ENCODE measurements at regions not wholly inside any gene's neighbourhood (a gene's known extent, or its start where the extent isn't known, plus 50 kb on each side); places are given as distances from the start of the nearest gene placed in this dataset.

- TF ChIP-seq MEF2A (IDR thresholded peaks at IDR 0.05; ENCODE audit: borderline replicate concordance, low read depth) (no peak), IRF3 (IDR thresholded peaks at IDR 0.05; ENCODE audit: low read depth, low read length) (no peak), MXI1 (IDR thresholded peaks at IDR 0.05; ENCODE audit: low read depth, low read length) (no peak)
- CTCF ChIA-PET, result interaction anchor here (1.3 to 2.1 kb wide), 2 partner anchors 43 to 210 kb away, joined by 3 to 6 read pairs; no protein-coding TSS in a partner anchor
- POLR2A ChIA-PET, result no interaction called here
- Histone ChIP-seq H3F3A (replicated peaks; ENCODE audit: insufficient read depth) (no peaks in the 10 kb centered on the region), H3K4me1 (ENCODE audit: control insufficient read depth in 1 of 2, insufficient read depth in 2 of 2, low read depth in 1 of 2, low read length in 1 of 2) (no peaks in the 10 kb centered on the region), H3K4me2 (no peak overlapping the region), H3K36me3 (replicated peaks in 1 of 2; ENCODE audit: control insufficient read depth in 1 of 2, insufficient read depth in 2 of 2, low read length in 1 of 2) (no peaks in the 10 kb centered on the region), H3K9me2 (no peaks in the 10 kb centered on the region), H4K20me1 (ENCODE audit: insufficient read depth) (no peaks in the 10 kb centered on the region), H3K27ac (ENCODE audit: low read depth in 2 of 2, low read length in 1 of 2) (no peak overlapping the region), H2AFZ (ENCODE audit: low read depth) (no peak overlapping the region), H3K27me3 (ENCODE audit: insufficient read depth) (no peaks in the 10 kb centered on the region), H3K9ac (no peak overlapping the region), H3K79me2 (ENCODE audit: insufficient read depth) (no peaks in the 10 kb centered on the region), H3K4me3 (ENCODE audit: low read depth in 2 of 2, low read length in 1 of 2) (no peak overlapping the region), H3K9me3 (no peaks in the 10 kb centered on the region)
- no peak for DNase-seq
- 63% methylated on average over 17 of the region's 17 CpGs for WGBS (ENCODE audit: low lambda C conversion rate)
Observed at GRCh38 chr2:16149349-16150243, 209.2 kb downstream of the MYCN start.

GRCh38 chr2:16148632-16149348 is 208.4 kb downstream of the MYCN start:
- Histone ChIP-seq H3K27me3 (ENCODE audit: insufficient read depth) (no peaks in the 10 kb centered on the region), H3K9me2 (no peaks in the 10 kb centered on the region), H3K4me1 (ENCODE audit: control insufficient read depth in 1 of 2, insufficient read depth in 2 of 2, low read depth in 1 of 2, low read length in 1 of 2) (no peaks in the 10 kb centered on the region), H3K9ac (no peak overlapping the region), H4K20me1 (ENCODE audit: insufficient read depth) (no peaks in the 10 kb centered on the region), H3K9me3 (no peaks in the 10 kb centered on the region), H3K4me2 (no peak overlapping the region), H3K27ac (ENCODE audit: low read depth in 2 of 2, low read length in 1 of 2) (no peak overlapping the region), H3K4me3 (ENCODE audit: low read depth in 2 of 2, low read length in 1 of 2) (no peak overlapping the region), H3K36me3 (replicated peaks in 1 of 2; ENCODE audit: control insufficient read depth in 1 of 2, insufficient read depth in 2 of 2, low read length in 1 of 2) (no peaks in the 10 kb centered on the region), H3K79me2 (ENCODE audit: insufficient read depth) (no peaks in the 10 kb centered on the region), H3F3A (replicated peaks; ENCODE audit: insufficient read depth) (no peaks in the 10 kb centered on the region), H2AFZ (ENCODE audit: low read depth) (no peak overlapping the region)
- TF ChIP-seq REST (IDR thresholded peaks at IDR 0.05; ENCODE audit: low read depth, low read length) (no peak), GATA2 (CRISPR knock-in tag; IDR thresholded peaks at IDR 0.05) (no peak), PBX3 (IDR thresholded peaks at IDR 0.05) (no peak), GABPA (IDR thresholded peaks at IDR 0.05; ENCODE audit: low read depth) (no peak), ELF1 (IDR thresholded peaks at IDR 0.05) (no peak), RFX5 (IDR thresholded peaks at IDR 0.05; ENCODE audit: low read length) (no peak), FOXJ3 (CRISPR knock-in tag; IDR thresholded peaks at IDR 0.05) (no peak), SIN3A (IDR thresholded peaks at IDR 0.05; ENCODE audit: borderline replicate concordance, low read depth, low read length) (no peak), NFIC (IDR thresholded peaks at IDR 0.05; ENCODE audit: borderline replicate concordance) (no peak), POLR2AphosphoS5 (IDR thresholded peaks at IDR 0.05; ENCODE audit: low read depth, low read length) (no peak), YY1 (IDR thresholded peaks at IDR 0.05; ENCODE audit: low read depth) (no peak)
- POLR2A ChIA-PET, result no interaction called here
- CTCF ChIA-PET, result no interaction called here
- no peak for DNase-seq
- WGBS (ENCODE audit: low lambda C conversion rate), result 59% methylated on average over 6 of the region's 6 CpGs
